Upper lobe of left lung (tissue), 6 donors: ENCODE measurements at regions not wholly inside any gene's neighbourhood (a gene's known extent, or its start where the extent isn't known, plus 50 kb on each side); places are given as distances from the start of the nearest gene placed in this dataset.

ENCODE experiments used
- ATAC-seq, 2 donors: fragments of 200-7000 bp; cut with Tn5 transposase; one replicate each; pipeline ENCODE4 v1.9.1; 2022; ENCODE audit warnings: mild to moderate bottlenecking in 2 of 2, moderate library complexity in 2 of 2; ENCODE audit not compliant: low FRiP score in 2 of 2
- DNase-seq, 2 donors: peaks; one replicate each; pipeline ENCODE4 v3.0.0-alpha.2; 2019 to 2020
- H3K27ac ChIP-seq, 4 donors: fragments of 200-600 bp; sonication (generic); one replicate each; pipeline ENCODE4 v1.5.1; 2016 to 2019
- H3K27me3 ChIP-seq, 4 donors: fragments of 200-600 bp; sonication (generic); one replicate each; pipeline ENCODE4 v1.5.1; 2017 to 2019
- H3K36me3 ChIP-seq, 4 donors: fragments of 200-600 bp; sonication (generic); one replicate each; pipeline ENCODE4 v1.5.1; 2016 to 2019
- H3K4me1 ChIP-seq, 4 donors: fragments of 200-600 bp; sonication (generic); one replicate each; pipeline ENCODE4 v1.5.1; 2018 to 2019
- H3K4me3 ChIP-seq, 4 donors: fragments of 200-600 bp; sonication (generic); one replicate each; pipeline ENCODE4 v1.5.1; 2017 to 2019; ENCODE audit warnings: mild to moderate bottlenecking in 2 of 4, moderate library complexity in 1 of 4
- H3K9me3 ChIP-seq, 4 donors: fragments of 200-600 bp; sonication (generic); one replicate each; pipeline ENCODE4 v1.5.1; 2018 to 2019
- EP300 ChIP-seq, 4 donors: sonication (generic); formaldehyde crosslinking; IDR thresholded peaks; one replicate each; pipeline ENCODE4 v1.5.1; 2017; ENCODE audit warnings: antibody characterized with exemption in 4 of 4, control low read depth in 2 of 4
- POLR2A ChIP-seq, 4 donors: fragments of 450-650 bp; IDR thresholded peaks; one replicate each; pipeline ENCODE4 v1.5.1; 2016 to 2017; ENCODE audit warnings: antibody characterized with exemption in 4 of 4, mild to moderate bottlenecking in 2 of 4
- POLR2AphosphoS5 ChIP-seq, 2 donors: sonication (generic); formaldehyde crosslinking; IDR thresholded peaks; one replicate each; pipeline ENCODE4 v1.5.1; 2017; ENCODE audit warnings: antibody characterized with exemption in 2 of 2
- WGBS, 2 donors: methylation state at CpG; one replicate each; pipeline ENCODE4 v1.1.5; 2017 to 2018; 5-methylcytosine and 5-hydroxymethylcytosine counted together
- TF ChIP-seq, protein P1 (sequence below), 6 experiments: fragments of 450-650 bp in 4 of 6; fragments of 200-600 bp in 2 of 6; sonication (generic) in 2 of 6; IDR thresholded peaks; one replicate each; pipeline ENCODE4 v1.5.1; 2016 to 2019; ENCODE audit warnings: antibody characterized with exemption in 6 of 6
- donor health status: DM: no; HTN: no; CAD: no; lungs with moderate emphysema.
- donor health status: DM: no; HTN: yes; CAD: no; lungs with severe emphysema.

GRCh38 chr6:122198922-122199321 lies 200.5 kb upstream of the HSF2 start:
- no peak overlapping the region for H3K27ac ChIP-seq
- no peaks in the 10 kb centered on the region for H3K4me1 ChIP-seq
- no peaks in the 10 kb centered on the region for H3K9me3 ChIP-seq
- no peak overlapping the region for H3K4me3 ChIP-seq
- H3K36me3 ChIP-seq: no peaks in the 10 kb centered on the region
- DNase-seq (no peak), ATAC-seq (no peak)
- 87 to 97% methylated on average over 1 of the region's 1 CpG for WGBS, 2 donors
- TF ChIP-seq EP300 (IDR thresholded peaks at IDR 0.05) (no peak), POLR2AphosphoS5 (IDR thresholded peaks at IDR 0.05) (no peak), POLR2A (IDR thresholded peaks at IDR 0.05) (no peak)
- TF ChIP-seq, protein P1, sequence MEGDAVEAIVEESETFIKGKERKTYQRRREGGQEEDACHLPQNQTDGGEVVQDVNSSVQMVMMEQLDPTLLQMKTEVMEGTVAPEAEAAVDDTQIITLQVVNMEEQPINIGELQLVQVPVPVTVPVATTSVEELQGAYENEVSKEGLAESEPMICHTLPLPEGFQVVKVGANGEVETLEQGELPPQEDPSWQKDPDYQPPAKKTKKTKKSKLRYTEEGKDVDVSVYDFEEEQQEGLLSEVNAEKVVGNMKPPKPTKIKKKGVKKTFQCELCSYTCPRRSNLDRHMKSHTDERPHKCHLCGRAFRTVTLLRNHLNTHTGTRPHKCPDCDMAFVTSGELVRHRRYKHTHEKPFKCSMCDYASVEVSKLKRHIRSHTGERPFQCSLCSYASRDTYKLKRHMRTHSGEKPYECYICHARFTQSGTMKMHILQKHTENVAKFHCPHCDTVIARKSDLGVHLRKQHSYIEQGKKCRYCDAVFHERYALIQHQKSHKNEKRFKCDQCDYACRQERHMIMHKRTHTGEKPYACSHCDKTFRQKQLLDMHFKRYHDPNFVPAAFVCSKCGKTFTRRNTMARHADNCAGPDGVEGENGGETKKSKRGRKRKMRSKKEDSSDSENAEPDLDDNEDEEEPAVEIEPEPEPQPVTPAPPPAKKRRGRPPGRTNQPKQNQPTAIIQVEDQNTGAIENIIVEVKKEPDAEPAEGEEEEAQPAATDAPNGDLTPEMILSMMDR (IDR thresholded peaks at IDR 0.05): no peak
- H3K27me3 ChIP-seq: no peaks in the 10 kb centered on the region

DNA sequence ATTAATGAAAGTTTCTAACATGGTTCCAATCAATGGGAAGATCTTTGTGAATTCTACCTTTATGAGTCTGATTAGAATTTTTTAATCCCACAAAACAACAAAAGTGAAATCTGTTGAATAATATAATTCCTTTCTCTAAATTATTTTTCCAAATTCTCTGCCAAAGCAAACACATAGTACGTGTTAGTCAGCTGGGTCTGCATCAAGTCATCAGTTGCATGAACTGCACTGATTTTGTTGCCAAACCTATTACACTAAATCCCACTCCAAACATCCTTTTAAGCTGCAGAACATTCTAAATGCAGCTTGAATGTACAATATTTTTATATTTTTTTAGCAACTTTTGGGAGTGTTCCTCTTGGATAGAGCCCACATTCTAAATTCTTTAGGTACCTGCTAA lies 199.0 kb upstream of the HSF2 start:
- Histone ChIP-seq H3K9me3 (no peaks in the 10 kb centered on the region), H3K4me3 (no peak overlapping the region), H3K4me1 (no peaks in the 10 kb centered on the region), H3K36me3 (no peaks in the 10 kb centered on the region), H3K27ac (no peak overlapping the region), H3K27me3 (no peaks in the 10 kb centered on the region)
- WGBS, 2 donors: 55 to 56% methylated on average over 1 of the region's 1 CpG
- TF ChIP-seq EP300 (IDR thresholded peaks at IDR 0.05) (no peak), POLR2AphosphoS5 (IDR thresholded peaks at IDR 0.05) (no peak)
- TF ChIP-seq, protein P1 (IDR thresholded peaks at IDR 0.05): no peak
- DNase-seq (no peak), ATAC-seq (no peak)

- no peaks in the 10 kb centered on the region for H3K9me3 ChIP-seq
- ATAC-seq: no peak
- no peaks in the 10 kb centered on the region for H3K4me1 ChIP-seq
- H3K36me3 ChIP-seq: no peaks in the 10 kb centered on the region
- H3K27me3 ChIP-seq: no peaks in the 10 kb centered on the region
- no peak for DNase-seq
- no peak overlapping the region for H3K27ac ChIP-seq
- 84 to 89% methylated on average over 8 of the region's 8 CpGs for WGBS, 2 donors
- TF ChIP-seq POLR2A (IDR thresholded peaks at IDR 0.05) (no peak), POLR2AphosphoS5 (IDR thresholded peaks at IDR 0.05) (no peak), EP300 (IDR thresholded peaks at IDR 0.05) (no peak)
- TF ChIP-seq, protein P1 (IDR thresholded peaks at IDR 0.05): no peak
- H3K4me3 ChIP-seq: no peak overlapping the region
These were observed 196.8 kb upstream of the HSF2 start for GRCh38 chr6:122202576-122203137.

GRCh38 chr6:122207061-122207460 lies 192.4 kb upstream of the HSF2 start:
- H3K27me3 ChIP-seq: no peaks in the 10 kb centered on the region
- no peaks in the 10 kb centered on the region for H3K36me3 ChIP-seq
- H3K4me1 ChIP-seq: no peaks in the 10 kb centered on the region
- no peaks in the 10 kb centered on the region for H3K9me3 ChIP-seq
- H3K4me3 ChIP-seq: no peak overlapping the region
- TF ChIP-seq, protein P1 (IDR thresholded peaks at IDR 0.05): no peak
- TF ChIP-seq POLR2AphosphoS5 (IDR thresholded peaks at IDR 0.05) (no peak), EP300 (IDR thresholded peaks at IDR 0.05) (no peak), POLR2A (IDR thresholded peaks at IDR 0.05) (no peak)
- WGBS, 2 donors: 75 to 76% methylated on average over 2 of the region's 2 CpGs
- no peak for ATAC-seq
- no peak overlapping the region for H3K27ac ChIP-seq
- DNase-seq: no peak

- no peaks in the 10 kb centered on the region for H3K9me3 ChIP-seq
- no peaks in the 10 kb centered on the region for H3K36me3 ChIP-seq
- H3K27me3 ChIP-seq: no peaks in the 10 kb centered on the region
- DNase-seq: no peak
- no peak overlapping the region for H3K4me3 ChIP-seq
- no peak overlapping the region for H3K27ac ChIP-seq
- no peak for TF ChIP-seq EP300 (IDR thresholded peaks at IDR 0.05)
- TF ChIP-seq POLR2AphosphoS5 (IDR thresholded peaks at IDR 0.05): no peak
- no peak for TF ChIP-seq POLR2A (IDR thresholded peaks at IDR 0.05)
- TF ChIP-seq, protein P1 (IDR thresholded peaks at IDR 0.05): no peak
- no peaks in the 10 kb centered on the region for H3K4me1 ChIP-seq
- no peak for ATAC-seq
These were observed 191.7 kb upstream of the HSF2 start for GRCh38 chr6:122207794-122208193.
